DND-41 (cell line): ENCODE measurements at regions not wholly inside any gene's neighbourhood (a gene's known extent, or its start where the extent isn't known, plus 50 kb on each side); places are given as distances from the start of the nearest gene placed in this dataset.

Experiments
- ATAC-seq: fragments of 200-7000 bp; cut with Tn5 transposase; 3 replicates; pipeline ENCODE4 v1.9.1; 2021; ENCODE audit warnings: low read depth; ENCODE audit not compliant: insufficient read depth
- DNase-seq: peaks from one replicate; pipeline ENCODE4 v3.0.0-alpha.2; 2020
- H2AFZ ChIP-seq: 2 replicates; pipeline ENCODE4 v1.6.0; 2012; ENCODE audit warnings: low read depth, low read length
- H3K27ac ChIP-seq: 2 replicates; pipeline ENCODE4 v1.5.1; 2012; ENCODE audit warnings: low read length, inconsistent platforms
- H3K27me3 ChIP-seq: fragments of 200-600 bp; sonication (generic); 2 replicates; pipeline ENCODE4 v1.6.0; 2012; ENCODE audit warnings: low read length, mild to moderate bottlenecking, inconsistent platforms; ENCODE audit not compliant: insufficient read depth, poor library complexity
- H3K36me3 ChIP-seq: 2 replicates; pipeline ENCODE4 v1.5.1; 2012; ENCODE audit warnings: low read length, inconsistent platforms; ENCODE audit not compliant: insufficient read depth
- H3K4me1 ChIP-seq: 2 replicates; pipeline ENCODE4 v1.5.1; 2012; ENCODE audit warnings: mild to moderate bottlenecking, low read length; ENCODE audit not compliant: insufficient read depth
- H3K4me2 ChIP-seq: 2 replicates; pipeline ENCODE4 v1.6.0; 2012; ENCODE audit warnings: mild to moderate bottlenecking, moderate library complexity, low read length, inconsistent platforms; ENCODE audit not compliant: insufficient read depth
- H3K4me3 ChIP-seq, 2 experiments: fragments of 200-600 bp in 1 of 2; shearing (Covaris generic) in 1 of 2; 2 replicates each; pipeline ENCODE4 v1.5.1; 2012 to 2016; ENCODE audit warnings: inconsistent platforms in 2 of 2, low read length in 2 of 2, mild to moderate bottlenecking in 2 of 2, low read depth in 1 of 2, moderate library complexity in 1 of 2
- H3K79me2 ChIP-seq: 2 replicates; pipeline ENCODE4 v1.6.0; 2012; ENCODE audit warnings: low read length, inconsistent platforms; ENCODE audit not compliant: insufficient read depth
- H3K9ac ChIP-seq: 2 replicates; pipeline ENCODE4 v1.6.0; 2012; ENCODE audit warnings: low read depth, mild to moderate bottlenecking, inconsistent platforms, low read length, moderate library complexity
- H3K9me3 ChIP-seq: 2 replicates; pipeline ENCODE4 v1.5.1; 2012; ENCODE audit warnings: low read length, moderate library complexity, mild to moderate bottlenecking, inconsistent platforms; ENCODE audit not compliant: insufficient read depth, severe bottlenecking
- H4K20me1 ChIP-seq: 2 replicates; pipeline ENCODE4 v1.6.0; 2012; ENCODE audit warnings: low read length; ENCODE audit not compliant: insufficient read depth
- EZH2 ChIP-seq: IDR thresholded peaks from 3 replicates; pipeline ENCODE4 v1.6.1; 2012; ENCODE audit warnings: borderline replicate concordance, low read depth, mild to moderate bottlenecking, moderate library complexity, low read length, inconsistent platforms; ENCODE audit not compliant: severe bottlenecking
- TF ChIP-seq, protein P1 (sequence below): IDR thresholded peaks from 2 replicates; pipeline ENCODE4 v1.5.1; 2012; ENCODE audit warnings: borderline replicate concordance, low read length, moderate library complexity, mild to moderate bottlenecking; ENCODE audit not compliant: poor library complexity, severe bottlenecking; ENCODE audit errors: extremely low read depth

DNA sequence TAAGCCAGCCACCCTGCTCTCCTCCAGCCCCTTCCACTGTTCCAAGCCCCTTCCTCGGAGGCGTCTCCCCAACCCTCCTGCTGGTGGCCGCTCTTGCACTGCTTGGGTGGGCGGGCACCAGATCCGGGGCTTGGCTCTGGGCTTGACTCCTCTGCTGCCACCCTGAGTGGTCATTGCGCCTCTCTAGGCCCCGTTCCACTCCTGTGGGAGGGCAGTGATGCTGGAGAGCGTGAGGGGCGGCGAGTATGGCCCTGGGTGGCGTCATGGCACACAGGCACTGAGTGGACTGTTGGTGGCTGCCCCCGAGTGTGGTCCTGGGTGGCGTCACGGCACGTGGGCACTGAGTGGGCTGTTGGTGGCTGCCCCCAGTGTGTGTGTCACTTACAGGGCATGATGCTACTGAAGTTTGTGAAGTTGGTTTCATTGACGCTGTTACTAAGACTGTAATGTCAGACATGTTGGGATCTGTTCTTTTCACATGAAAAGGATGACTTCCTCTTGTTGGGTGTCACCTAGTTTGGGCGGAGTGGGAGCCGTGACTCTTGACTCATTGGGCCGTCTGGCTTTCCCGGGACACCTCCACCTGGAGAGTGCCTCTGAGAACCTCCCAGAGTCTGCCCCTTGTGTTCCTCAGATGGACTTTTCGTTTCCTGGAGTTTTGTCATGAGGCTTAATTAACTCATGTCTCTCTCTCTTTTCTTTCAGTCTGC is 55.9 kb upstream of the HGFAC start:
- DNase-seq, result no peak
- no peak for ATAC-seq
- no peaks in the 10 kb centered on the region for H3K79me2 ChIP-seq
- TF ChIP-seq, protein P1, sequence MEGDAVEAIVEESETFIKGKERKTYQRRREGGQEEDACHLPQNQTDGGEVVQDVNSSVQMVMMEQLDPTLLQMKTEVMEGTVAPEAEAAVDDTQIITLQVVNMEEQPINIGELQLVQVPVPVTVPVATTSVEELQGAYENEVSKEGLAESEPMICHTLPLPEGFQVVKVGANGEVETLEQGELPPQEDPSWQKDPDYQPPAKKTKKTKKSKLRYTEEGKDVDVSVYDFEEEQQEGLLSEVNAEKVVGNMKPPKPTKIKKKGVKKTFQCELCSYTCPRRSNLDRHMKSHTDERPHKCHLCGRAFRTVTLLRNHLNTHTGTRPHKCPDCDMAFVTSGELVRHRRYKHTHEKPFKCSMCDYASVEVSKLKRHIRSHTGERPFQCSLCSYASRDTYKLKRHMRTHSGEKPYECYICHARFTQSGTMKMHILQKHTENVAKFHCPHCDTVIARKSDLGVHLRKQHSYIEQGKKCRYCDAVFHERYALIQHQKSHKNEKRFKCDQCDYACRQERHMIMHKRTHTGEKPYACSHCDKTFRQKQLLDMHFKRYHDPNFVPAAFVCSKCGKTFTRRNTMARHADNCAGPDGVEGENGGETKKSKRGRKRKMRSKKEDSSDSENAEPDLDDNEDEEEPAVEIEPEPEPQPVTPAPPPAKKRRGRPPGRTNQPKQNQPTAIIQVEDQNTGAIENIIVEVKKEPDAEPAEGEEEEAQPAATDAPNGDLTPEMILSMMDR, result no peak
- no peak for TF ChIP-seq EZH2
- H3K27ac ChIP-seq, result no peak overlapping the region
- H3K4me2 ChIP-seq, result no peak overlapping the region
- H3K4me1 ChIP-seq, result no peaks in the 10 kb centered on the region
- H3K9me3 ChIP-seq, result no peaks in the 10 kb centered on the region
- H3K36me3 ChIP-seq, result no peaks in the 10 kb centered on the region
- H3K4me3 ChIP-seq, result no peak overlapping the region
- H4K20me1 ChIP-seq, result peaks cover 14% of the 10 kb centered on the region
- no peak overlapping the region for H2AFZ ChIP-seq
- no peaks in the 10 kb centered on the region for H3K27me3 ChIP-seq
- no peak overlapping the region for H3K9ac ChIP-seq

DNA sequence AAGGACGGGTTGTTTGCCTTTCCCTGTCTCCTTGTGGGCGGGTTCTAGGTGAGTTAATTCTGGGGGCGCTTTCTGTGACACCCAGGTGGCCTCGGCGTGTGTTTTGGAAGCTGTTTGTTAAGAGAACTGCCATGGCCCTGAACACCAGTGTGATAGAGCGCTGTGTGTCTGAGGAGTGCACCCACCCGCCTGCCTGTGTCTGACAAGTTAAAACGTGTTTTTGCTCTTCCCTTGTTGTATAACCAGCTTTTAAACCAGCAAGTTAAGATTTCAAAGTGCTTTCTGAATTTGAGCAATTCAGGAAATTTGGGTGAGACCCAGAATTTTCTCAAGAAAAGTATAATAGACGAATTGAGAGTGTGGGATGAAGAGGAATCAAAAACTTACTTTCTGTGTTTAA is 55.2 kb upstream of the HGFAC start:
- H4K20me1 ChIP-seq, result peaks cover 14% of the 10 kb centered on the region
- H2AFZ ChIP-seq, result no peak overlapping the region
- no peak overlapping the region for H3K4me2 ChIP-seq
- DNase-seq, result no peak
- no peaks in the 10 kb centered on the region for H3K79me2 ChIP-seq
- H3K9me3 ChIP-seq, result no peaks in the 10 kb centered on the region
- H3K4me1 ChIP-seq, result no peaks in the 10 kb centered on the region
- H3K9ac ChIP-seq, result no peak overlapping the region
- ATAC-seq, result no peak
- H3K4me3 ChIP-seq, result no peak overlapping the region
- no peaks in the 10 kb centered on the region for H3K36me3 ChIP-seq
- no peak overlapping the region for H3K27ac ChIP-seq
- TF ChIP-seq, protein P1, result no peak
- TF ChIP-seq EZH2, result no peak
- no peaks in the 10 kb centered on the region for H3K27me3 ChIP-seq

DNA sequence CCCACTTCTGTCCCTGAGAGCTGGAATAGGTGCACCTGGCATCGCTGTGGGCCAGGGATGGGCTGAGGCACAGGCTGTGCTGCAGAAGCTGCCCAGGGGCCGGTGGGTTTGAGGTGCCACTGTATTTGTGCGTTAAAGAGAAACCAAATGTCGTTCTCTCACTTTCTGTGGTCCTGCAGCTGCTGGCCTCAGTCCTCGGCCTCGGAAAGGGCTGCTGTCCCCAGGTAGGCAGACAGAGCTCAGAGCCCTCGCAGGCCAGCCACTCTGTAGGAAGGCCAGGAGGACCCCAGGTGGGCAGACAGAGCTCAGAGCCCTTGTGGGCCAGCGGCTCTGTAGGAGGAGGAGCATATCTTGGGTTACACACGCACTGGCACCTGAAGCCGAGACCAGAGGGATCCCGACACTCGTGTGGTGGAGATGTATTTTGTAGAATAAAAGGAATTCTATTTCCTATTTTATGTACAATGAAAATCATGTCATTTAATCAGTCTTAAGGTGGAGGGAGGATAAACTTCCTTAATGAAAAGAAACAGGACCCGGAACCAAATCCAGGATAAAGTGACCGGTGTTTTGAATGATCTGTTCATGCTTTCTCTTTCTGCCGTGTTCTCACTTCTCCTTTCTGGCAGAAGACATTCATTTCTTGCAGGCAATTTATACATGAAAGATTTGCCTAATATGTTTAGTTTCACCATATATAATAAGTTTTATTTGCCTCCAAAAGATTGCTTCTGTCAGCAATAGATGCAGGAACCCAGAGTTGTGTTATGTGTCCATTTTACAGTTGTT is 54.4 kb upstream of the HGFAC start:
- no peak overlapping the region for H3K9ac ChIP-seq
- TF ChIP-seq, protein P1, result no peak
- no peak for TF ChIP-seq EZH2
- no peaks in the 10 kb centered on the region for H3K9me3 ChIP-seq
- no peaks in the 10 kb centered on the region for H3K79me2 ChIP-seq
- no peaks in the 10 kb centered on the region for H3K27me3 ChIP-seq
- DNase-seq (no peak), ATAC-seq (no peak)
- H3K4me3 ChIP-seq, result no peak overlapping the region
- H2AFZ ChIP-seq, result no peak overlapping the region
- no peaks in the 10 kb centered on the region for H3K4me1 ChIP-seq
- no peak overlapping the region for H3K27ac ChIP-seq
- H3K36me3 ChIP-seq, result no peaks in the 10 kb centered on the region
- H3K4me2 ChIP-seq, result no peak overlapping the region
- H4K20me1 ChIP-seq, result peaks cover 19% of the 10 kb centered on the region
